MM.1S (cell line): ENCODE measurements at regions not wholly inside any gene's neighbourhood (a gene's known extent, or its start where the extent isn't known, plus 50 kb on each side); places are given as distances from the start of the nearest gene placed in this dataset.

Experiments
- DNase-seq: peaks from one replicate; pipeline ENCODE4 v3.0.0-alpha.2; 2015
- H2AFZ ChIP-seq: fragments of 300-600 bp; sonication (generic); 2 replicates; pipeline ENCODE4 v1.6.0; 2016; ENCODE audit warnings: antibody characterized with exemption, low read length
- H3F3A ChIP-seq: fragments of 300-600 bp; sonication (generic); 2 replicates; pipeline ENCODE4 v1.6.1; 2016; ENCODE audit warnings: mild to moderate bottlenecking, antibody characterized with exemption, low read length, moderate library complexity, mixed read lengths; ENCODE audit not compliant: insufficient read depth
- H3K27ac ChIP-seq: fragments of 300-600 bp; sonication (generic); 2 replicates; pipeline ENCODE4 v1.5.1; 2016; ENCODE audit warnings: mild to moderate bottlenecking, low read length
- H3K27me3 ChIP-seq: fragments of 300-600 bp; sonication (generic); replicated peaks from 2 replicates; pipeline ENCODE4 v1.6.0; 2016; ENCODE audit warnings: low read length; ENCODE audit not compliant: insufficient read depth
- H3K36me3 ChIP-seq: fragments of 300-600 bp; sonication (generic); replicated peaks from 2 replicates; pipeline ENCODE4 v1.6.1; 2016; ENCODE audit warnings: mild to moderate bottlenecking, low read length, mixed read lengths; ENCODE audit not compliant: insufficient read depth
- H3K4me1 ChIP-seq: fragments of 300-600 bp; sonication (generic); 2 replicates; pipeline ENCODE4 v1.6.1; 2016; ENCODE audit warnings: low read length, mixed read lengths
- H3K4me2 ChIP-seq: fragments of 300-600 bp; sonication (generic); 2 replicates; pipeline ENCODE4 v1.6.0; 2016; ENCODE audit warnings: low read depth, low read length
- H3K4me3 ChIP-seq: fragments of 300-600 bp; sonication (generic); 2 replicates; pipeline ENCODE4 v1.5.1; 2016; ENCODE audit warnings: low read length, mixed read lengths
- H3K79me2 ChIP-seq: fragments of 300-600 bp; sonication (generic); 2 replicates; pipeline ENCODE4 v1.6.1; 2016; ENCODE audit warnings: mixed run types, low read length, mixed read lengths
- H3K9ac ChIP-seq: fragments of 300-600 bp; sonication (generic); 2 replicates; pipeline ENCODE4 v1.6.1; 2016; ENCODE audit warnings: low read length, mixed read lengths
- H3K9me2 ChIP-seq: fragments of 300-600 bp; sonication (generic); replicated peaks from 2 replicates; pipeline ENCODE4 v1.6.1; 2016; ENCODE audit warnings: mild to moderate bottlenecking, low read length, mixed read lengths; ENCODE audit not compliant: insufficient read depth
- H3K9me3 ChIP-seq: fragments of 300-600 bp; sonication (generic); replicated peaks from 2 replicates; pipeline ENCODE4 v1.6.1; 2016; ENCODE audit warnings: mild to moderate bottlenecking, low read length, mixed read lengths; ENCODE audit not compliant: insufficient read depth
- H4K20me1 ChIP-seq: fragments of 300-600 bp; sonication (generic); 2 replicates; pipeline ENCODE4 v1.6.1; 2016; ENCODE audit warnings: mild to moderate bottlenecking, low read length, moderate library complexity, mixed read lengths; ENCODE audit not compliant: insufficient read depth
- CTCF ChIP-seq: fragments of 300-600 bp; sonication (generic); IDR thresholded peaks from 2 replicates; pipeline ENCODE4 v1.5.1; 2016; ENCODE audit warnings: antibody characterized with exemption, low read length, mixed read lengths
- EZH2 ChIP-seq: fragments of 300-600 bp; sonication (generic); optimal IDR thresholded peaks from 2 replicates; pipeline ENCODE3; 2017; ENCODE audit warnings: low read depth, mild to moderate bottlenecking, antibody characterized with exemption, low read length, mixed read lengths
- EZH2phosphoT487 ChIP-seq: fragments of 300-600 bp; sonication (generic); IDR thresholded peaks from 2 replicates; pipeline ENCODE4 v1.6.1; 2018; ENCODE audit warnings: antibody characterized with exemption, low read length

DNA sequence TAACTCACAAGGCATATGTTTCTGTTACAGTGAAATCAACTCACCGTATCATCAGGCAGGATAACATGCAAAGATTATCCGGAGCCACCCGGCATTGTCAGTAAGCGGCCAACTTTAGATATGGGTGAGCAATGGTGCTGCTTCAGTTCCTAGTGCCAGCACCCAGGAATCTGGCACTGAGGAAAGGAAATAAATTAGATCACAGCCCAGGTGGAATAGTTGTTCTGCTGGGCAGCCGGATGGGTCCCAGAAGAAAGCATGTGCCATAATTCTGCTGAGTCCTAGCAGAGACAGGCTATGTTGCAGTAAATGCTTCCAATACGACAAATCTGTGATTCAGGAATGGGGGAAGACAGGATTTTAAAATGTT, 183.6 kb upstream of the SPTLC3 start:
- Histone ChIP-seq H3K27ac (no peak overlapping the region), H3K4me2 (no peak overlapping the region), H3K9me3 (no peaks in the 10 kb centered on the region), H3K4me1 (no peaks in the 10 kb centered on the region), H3K27me3 (no peaks in the 10 kb centered on the region), H3K4me3 (no peak overlapping the region), H3K9ac (no peak overlapping the region), H4K20me1 (no peaks in the 10 kb centered on the region), H3K36me3 (no peaks in the 10 kb centered on the region), H3F3A (no peaks in the 10 kb centered on the region), H2AFZ (no peak overlapping the region), H3K9me2 (no peaks in the 10 kb centered on the region), H3K79me2 (no peaks in the 10 kb centered on the region)
- TF ChIP-seq EZH2 (no peak), EZH2phosphoT487 (no peak), CTCF (no peak)
- no peak for DNase-seq

- Histone ChIP-seq H3K36me3 (no peaks in the 10 kb centered on the region), H3F3A (no peaks in the 10 kb centered on the region), H4K20me1 (no peaks in the 10 kb centered on the region), H3K4me3 (no peak overlapping the region), H3K9me3 (no peaks in the 10 kb centered on the region), H3K27me3 (no peaks in the 10 kb centered on the region), H3K9me2 (no peaks in the 10 kb centered on the region), H3K4me2 (no peak overlapping the region), H3K4me1 (no peaks in the 10 kb centered on the region), H3K79me2 (no peaks in the 10 kb centered on the region), H3K9ac (no peak overlapping the region), H3K27ac (no peak overlapping the region), H2AFZ (no peak overlapping the region)
- TF ChIP-seq CTCF (no peak), EZH2 (no peak), EZH2phosphoT487 (no peak)
- DNase-seq: no peak
Measured at GRCh38 chr20:12827816-12828385, 180.9 kb upstream of the SPTLC3 start.

GRCh38 chr20:12829170-12829569, 179.6 kb upstream of the SPTLC3 start:
- H3K79me2 ChIP-seq: no peaks in the 10 kb centered on the region
- H2AFZ ChIP-seq: no peak overlapping the region
- H3K4me2 ChIP-seq: no peak overlapping the region
- H3K36me3 ChIP-seq: no peaks in the 10 kb centered on the region
- H4K20me1 ChIP-seq: no peaks in the 10 kb centered on the region
- DNase-seq: no peak
- H3K4me3 ChIP-seq: no peak overlapping the region
- H3K9me3 ChIP-seq: no peaks in the 10 kb centered on the region
- H3F3A ChIP-seq: no peaks in the 10 kb centered on the region
- TF ChIP-seq EZH2 (no peak), CTCF (no peak), EZH2phosphoT487 (no peak)
- no peak overlapping the region for H3K27ac ChIP-seq
- H3K27me3 ChIP-seq: no peaks in the 10 kb centered on the region
- H3K4me1 ChIP-seq: no peaks in the 10 kb centered on the region
- H3K9ac ChIP-seq: no peak overlapping the region
- H3K9me2 ChIP-seq: no peaks in the 10 kb centered on the region
